HFF-Myc (cell line): ENCODE measurements at regions not wholly inside any gene's neighbourhood (a gene's known extent, or its start where the extent isn't known, plus 50 kb on each side); places are given as distances from the start of the nearest gene placed in this dataset.

Experiments
- DNase-seq: peaks from one replicate; pipeline ENCODE4 v3.0.0-alpha.2; 2011; ENCODE audit warnings: low read depth; ENCODE audit errors: extremely low read depth
- H3K4me3 ChIP-seq: replicated peaks from 2 replicates; pipeline ENCODE4 v1.5.1; 2011; ENCODE audit warnings: low read depth, mild to moderate bottlenecking, control low read depth, low read length
- CTCF ChIP-seq: IDR thresholded peaks from 2 replicates; pipeline ENCODE4 v1.5.1; 2012; ENCODE audit warnings: mild to moderate bottlenecking, low read depth, low read length, control low read depth; ENCODE audit errors: missing control alignments

DNA sequence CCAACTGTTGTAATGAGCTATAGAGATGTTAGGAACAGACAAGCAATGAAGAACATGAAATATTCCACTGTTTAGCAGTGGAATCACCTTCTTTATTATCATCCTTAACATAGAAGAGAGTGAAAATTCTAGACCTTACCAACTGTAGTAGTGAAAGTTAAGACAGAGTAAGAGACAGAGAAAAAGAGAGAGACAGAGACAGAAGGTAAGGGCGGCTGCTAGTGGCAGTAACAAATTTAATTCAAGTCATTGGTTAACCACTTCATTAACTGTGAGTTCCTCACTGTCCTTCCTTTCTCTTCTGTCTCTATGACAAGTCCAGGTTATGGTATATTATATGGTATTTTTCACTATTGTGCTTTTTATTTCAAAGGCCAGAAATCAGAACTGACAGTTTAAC lies 355.7 kb upstream of the ESRRG start:
- no peak for DNase-seq
- no peak for TF ChIP-seq CTCF
- H3K4me3 ChIP-seq: no peak overlapping the region

DNA sequence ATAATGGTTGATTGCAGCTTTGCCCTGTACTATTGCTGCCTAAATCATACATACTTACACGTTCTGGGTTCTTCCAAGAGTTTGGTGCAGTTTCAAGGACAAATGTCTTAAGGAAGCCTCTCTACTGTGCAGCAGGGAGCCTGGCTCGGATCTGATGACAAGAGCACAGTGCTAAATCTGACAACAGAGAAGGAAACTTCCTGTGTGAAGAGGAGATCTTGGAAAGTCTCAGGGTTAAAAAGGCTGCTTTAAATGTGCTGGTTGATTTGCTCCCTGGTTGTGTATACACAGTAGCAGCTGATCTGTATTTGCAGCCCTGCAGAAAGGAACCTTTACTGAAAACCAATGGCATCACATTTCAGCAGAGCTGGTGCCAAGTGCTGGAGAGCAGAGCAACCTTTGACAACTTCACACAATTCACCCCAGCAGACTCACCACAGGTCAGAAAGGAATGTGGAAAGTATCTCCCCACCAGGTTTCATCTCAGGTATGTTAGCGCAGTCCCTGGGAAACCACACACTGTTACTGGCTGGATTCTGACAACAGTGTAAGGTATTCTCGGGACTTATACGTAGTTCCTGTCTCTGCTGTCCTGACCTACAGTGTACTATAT lies 355.0 kb upstream of the ESRRG start:
- H3K4me3 ChIP-seq: no peak overlapping the region
- DNase-seq: no peak
- TF ChIP-seq CTCF: no peak

DNA sequence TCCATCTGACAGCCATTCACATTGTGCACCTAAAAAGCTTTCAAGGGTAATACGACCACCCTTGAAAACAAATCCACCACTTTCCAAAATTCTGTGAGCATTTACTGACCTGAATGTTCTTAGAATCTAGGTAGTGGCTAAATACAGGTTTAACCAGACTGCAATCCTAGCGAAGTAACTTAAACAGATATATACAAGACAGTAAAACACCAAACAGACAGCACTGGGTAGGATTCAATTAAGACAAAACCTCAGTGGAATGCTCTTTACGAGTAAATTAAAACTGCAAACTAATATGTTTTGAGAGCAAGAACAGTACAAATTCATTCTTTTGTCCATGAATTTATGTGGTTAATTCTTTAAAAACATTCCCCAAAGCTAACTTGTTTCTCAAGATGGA lies 354.2 kb upstream of the ESRRG start:
- DNase-seq: no peak
- H3K4me3 ChIP-seq: no peak overlapping the region
- TF ChIP-seq CTCF: no peak

GRCh38 chr1:217076902-217077301 lies 353.7 kb upstream of the ESRRG start:
- no peak for DNase-seq
- no peak for TF ChIP-seq CTCF
- H3K4me3 ChIP-seq: no peak overlapping the region

- DNase-seq: no peak
- TF ChIP-seq CTCF: no peak
- H3K4me3 ChIP-seq: no peak overlapping the region
Observed at GRCh38 chr1:217072926-217073325, 349.7 kb upstream of the ESRRG start.

GRCh38 chr1:217067642-217068041 lies 344.4 kb upstream of the ESRRG start:
- TF ChIP-seq CTCF: no peak
- H3K4me3 ChIP-seq: no peak overlapping the region
- no peak for DNase-seq

GRCh38 chr1:217066794-217067193 lies 343.6 kb upstream of the ESRRG start:
- no peak for TF ChIP-seq CTCF
- H3K4me3 ChIP-seq: no peak overlapping the region
- no peak for DNase-seq
